ENCODE measurements at regions not wholly inside any gene's neighbourhood (a gene's known extent, or its start where the extent isn't known, plus 50 kb on each side); places are given as distances from the start of the nearest gene placed in this dataset.

- no peaks in the 10 kb centered on the region for H3K9me3 ChIP-seq (ENCODE audit: control insufficient read depth, insufficient read depth, low read depth, low read length)
- POLR2A ChIA-PET, result no interaction called here
- no peak for TF ChIP-seq BCL11B (tag by site-specific recombination; IDR thresholded peaks at IDR 0.05; ENCODE audit: low read depth)
- TF ChIP-seq HIC1 (tag by site-specific recombination; IDR thresholded peaks at IDR 0.05), result no peak
- TF ChIP-seq YY1 (tag by site-specific recombination; IDR thresholded peaks at IDR 0.05), result no peak
- no peak for TF ChIP-seq KLF7 (tag by site-specific recombination; IDR thresholded peaks at IDR 0.05; ENCODE audit: borderline replicate concordance)
- no peak for TF ChIP-seq ZNF23 (tag by site-specific recombination; IDR thresholded peaks at IDR 0.05; ENCODE audit: borderline replicate concordance)
- no peak for TF ChIP-seq ZNF530 (tag by site-specific recombination; IDR thresholded peaks at IDR 0.05; ENCODE audit: low read depth)
- no peak for TF ChIP-seq ZNF544 (tag by site-specific recombination; IDR thresholded peaks at IDR 0.05)
- TF ChIP-seq ZNF670 (tag by site-specific recombination; IDR thresholded peaks at IDR 0.05; ENCODE audit: low read depth), result no peak
- TF ChIP-seq BCL11A (tag by site-specific recombination; IDR thresholded peaks at IDR 0.05; ENCODE audit: low read depth), result no peak
- TF ChIP-seq ZBTB44 (tag by site-specific recombination; IDR thresholded peaks at IDR 0.05), result no peak
- H3K4me3 ChIP-seq (ENCODE audit: low read depth, low read length), result no peak overlapping the region
- CTCF ChIA-PET, result no interaction called here
- no peaks in the 10 kb centered on the region for H3K36me3 ChIP-seq (ENCODE audit: control insufficient read depth in 2 of 2, insufficient read depth in 1 of 2, low read length in 2 of 2)
- H3K4me1 ChIP-seq (ENCODE audit: control insufficient read depth, insufficient read depth, low read length), result no peaks in the 10 kb centered on the region
- no peak overlapping the region for H3K27ac ChIP-seq (ENCODE audit: extremely low read depth, low read depth, low read length)
Observed at GRCh38 chr13:83620530-83621220, 261.6 kb downstream of the SLITRK1 start.

- Histone ChIP-seq H3K4me3 (ENCODE audit: low read depth, low read length) (no peak overlapping the region), H3K4me1 (ENCODE audit: control insufficient read depth, insufficient read depth, low read length) (no peaks in the 10 kb centered on the region), H3K27ac (ENCODE audit: extremely low read depth, low read depth, low read length) (no peak overlapping the region), H3K36me3 (ENCODE audit: control insufficient read depth in 2 of 2, insufficient read depth in 1 of 2, low read length in 2 of 2) (no peaks in the 10 kb centered on the region), H3K9me3 (ENCODE audit: control insufficient read depth, insufficient read depth, low read depth, low read length) (no peaks in the 10 kb centered on the region)
- ChIA-PET CTCF (no interaction called here), POLR2A (no interaction called here)
- TF ChIP-seq KLF8 (tag by site-specific recombination; IDR thresholded peaks at IDR 0.05) (no peak), ZNF624 (tag by site-specific recombination; IDR thresholded peaks at IDR 0.05) (no peak)
Observed at GRCh38 chr13:83618966-83619365, 263.3 kb downstream of the SLITRK1 start.

- no peak for TF ChIP-seq TSHZ1 (tag by site-specific recombination; IDR thresholded peaks at IDR 0.05; ENCODE audit: borderline replicate concordance)
- TF ChIP-seq ZNF26 (tag by site-specific recombination; IDR thresholded peaks at IDR 0.05), result no peak
- no peak for TF ChIP-seq ZBTB6 (tag by site-specific recombination; IDR thresholded peaks at IDR 0.05)
- CTCF ChIA-PET, result no interaction called here
- POLR2A ChIA-PET, result no interaction called here
Observed at GRCh38 chr13:83613524-83613923, 268.8 kb downstream of the SLITRK1 start.

More at GRCh38 chr13:83613524-83613923, 268.8 kb downstream of the SLITRK1 start:
- no peak overlapping the region for H3K4me3 ChIP-seq (ENCODE audit: low read depth, low read length)
- no peaks in the 10 kb centered on the region for H3K9me3 ChIP-seq (ENCODE audit: control insufficient read depth, insufficient read depth, low read depth, low read length)
- H3K36me3 ChIP-seq (ENCODE audit: control insufficient read depth in 2 of 2, insufficient read depth in 1 of 2, low read length in 2 of 2), result no peaks in the 10 kb centered on the region
- H3K27ac ChIP-seq (ENCODE audit: extremely low read depth, low read depth, low read length), result no peak overlapping the region
- no peaks in the 10 kb centered on the region for H3K4me1 ChIP-seq (ENCODE audit: control insufficient read depth, insufficient read depth, low read length)
